ENCODE measurements at regions not wholly inside any gene's neighbourhood (a gene's known extent, or its start where the extent isn't known, plus 50 kb on each side); places are given as distances from the start of the nearest gene placed in this dataset.

GRCh38 chr5:7955476-7955875 lies 86.5 kb downstream of the MTRR start:
- no peak for DNase-seq

- no peak for DNase-seq
Observed at GRCh38 chr5:7957329-7957728, 88.4 kb downstream of the MTRR start.

- no peak for DNase-seq
Observed at GRCh38 chr5:7960142-7960541, 91.2 kb downstream of the MTRR start.

- DNase-seq, result no peak
Observed at GRCh38 chr5:7961540-7961939, 92.6 kb downstream of the MTRR start.

GRCh38 chr5:7970816-7971215 lies 101.9 kb downstream of the MTRR start:
- DNase-seq, result no peak

- no peak for DNase-seq
Observed at GRCh38 chr5:7976411-7977190, 107.7 kb downstream of the MTRR start.

GRCh38 chr5:7978114-7978513 lies 109.2 kb downstream of the MTRR start:
- no peak for DNase-seq

- no peak for DNase-seq
Observed at GRCh38 chr5:7978991-7979390, 110.0 kb downstream of the MTRR start.

GRCh38 chr5:7980881-7981280 lies 111.9 kb downstream of the MTRR start:
- no peak for DNase-seq

GRCh38 chr5:7983433-7983832 lies 114.5 kb downstream of the MTRR start:
- no peak for DNase-seq

GRCh38 chr5:7991125-7991821 lies 122.3 kb downstream of the MTRR start:
- no peak for DNase-seq

GRCh38 chr5:7995688-7996294 lies 126.8 kb downstream of the MTRR start:
- no peak for DNase-seq

GRCh38 chr5:8005416-8005815 lies 136.5 kb downstream of the MTRR start:
- no peak for DNase-seq

- no peak for DNase-seq
Observed at GRCh38 chr5:8012131-8012977, 143.4 kb downstream of the MTRR start.

- DNase-seq, result no peak
Observed at GRCh38 chr5:8013948-8014710, 145.2 kb downstream of the MTRR start.

GRCh38 chr5:8019719-8020218 lies 150.8 kb downstream of the MTRR start:
- DNase-seq, result no peak

GRCh38 chr5:8020861-8021514 lies 152.0 kb downstream of the MTRR start:
- no peak for DNase-seq

GRCh38 chr5:8028243-8028642 lies 159.3 kb downstream of the MTRR start:
- DNase-seq, result no peak

GRCh38 chr5:8033261-8033660 lies 164.3 kb downstream of the MTRR start:
- DNase-seq, result no peak

GRCh38 chr5:8034852-8035251 lies 165.9 kb downstream of the MTRR start:
- DNase-seq, result no peak

- no peak for DNase-seq
Observed at GRCh38 chr5:8048920-8049319, 180.0 kb downstream of the MTRR start.

All from SHP77 treated with DMSO at 0.1 percent for 48 hours (cell line).